GM21576 (cell line): ENCODE measurements at regions not wholly inside any gene's neighbourhood (a gene's known extent, or its start where the extent isn't known, plus 50 kb on each side); places are given as distances from the start of the nearest gene placed in this dataset.

ENCODE experiments used
- ATAC-seq: cut with Tn5 transposase; IDR thresholded peaks from one replicate; pipeline ENCODE4 v1.9.1; 2021; ENCODE audit warnings: mild to moderate bottlenecking, moderate library complexity; ENCODE audit not compliant: unreplicated experiment

DNA sequence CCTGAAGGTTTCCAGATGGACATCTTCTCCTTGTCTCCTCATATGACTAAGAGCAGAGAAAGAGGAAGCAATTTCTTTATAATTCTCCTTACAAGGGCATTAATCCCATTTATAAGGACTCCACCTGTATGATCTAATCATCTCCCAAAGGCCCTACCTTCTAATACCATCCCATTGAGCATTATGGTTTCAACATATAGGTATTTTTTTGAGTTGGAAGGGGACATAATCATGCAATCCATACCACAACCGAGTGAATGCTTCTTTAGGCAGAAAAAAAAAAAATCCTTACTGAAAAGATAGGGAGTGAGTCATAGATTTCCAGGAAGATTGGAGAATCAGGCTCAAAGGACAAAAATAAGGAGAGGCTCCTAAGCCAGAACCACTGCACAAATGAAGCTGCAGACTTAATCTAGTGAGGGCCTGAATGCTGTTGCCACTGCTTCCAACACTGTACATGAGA, 312.5 kb upstream of the HS3ST1 start:
- ATAC-seq, result no peak

DNA sequence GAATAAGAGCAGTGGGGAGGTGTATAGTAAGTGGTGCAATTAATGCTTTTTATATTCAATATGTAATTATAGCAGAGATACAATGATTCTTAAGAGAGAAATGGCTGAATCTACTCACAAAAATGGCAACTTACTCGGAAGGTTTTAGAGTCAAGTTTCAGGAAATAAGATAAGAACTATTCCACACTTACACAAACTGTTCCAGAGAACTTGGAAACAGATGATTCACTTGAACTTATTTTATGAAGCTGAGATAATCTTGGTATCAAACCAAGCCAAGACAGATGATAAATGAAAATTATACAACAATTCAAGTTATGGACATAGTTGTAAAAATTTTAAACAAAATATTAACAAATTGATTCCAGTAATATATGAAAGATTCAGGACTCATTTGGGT, 311.3 kb upstream of the HS3ST1 start:
- no peak for ATAC-seq

DNA sequence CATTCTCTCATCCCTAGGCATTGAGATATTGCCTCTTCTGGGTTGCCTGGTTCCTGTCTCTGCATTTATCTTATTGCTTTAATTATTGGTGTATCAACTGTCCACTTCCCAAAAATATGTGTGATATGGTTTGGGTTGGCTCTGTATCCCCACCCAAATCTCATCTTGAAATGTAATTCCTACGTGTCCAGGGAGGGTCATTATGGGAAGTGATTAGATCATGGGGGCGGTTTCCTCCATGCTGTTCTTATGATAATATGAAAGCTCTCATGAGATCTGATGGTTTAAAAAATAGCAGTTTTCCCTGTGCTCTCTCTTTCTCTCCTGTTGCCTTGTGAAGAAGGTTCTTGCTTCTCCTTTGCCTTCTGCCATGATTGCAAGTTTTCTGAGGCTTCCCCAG, 308.3 kb upstream of the HS3ST1 start:
- ATAC-seq, result no peak

DNA sequence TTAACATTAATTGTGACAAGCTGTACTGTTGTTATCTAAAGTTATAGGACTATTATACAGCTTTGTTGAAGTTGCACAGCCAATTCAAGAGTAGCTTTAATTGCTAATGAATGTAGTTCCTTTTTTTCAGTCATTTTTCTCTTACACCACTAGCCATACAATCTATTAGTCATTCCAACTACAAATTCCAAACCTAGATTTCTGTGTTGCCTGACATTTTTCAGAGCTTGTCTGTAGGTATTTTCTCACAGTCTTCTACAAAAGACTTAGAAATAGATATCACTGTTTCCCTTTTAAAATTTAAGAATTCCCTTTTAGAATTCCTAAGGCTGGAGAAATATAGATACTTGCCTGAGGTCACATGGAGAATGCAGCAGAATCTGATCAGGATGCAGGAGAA, 307.0 kb upstream of the HS3ST1 start:
- no peak for ATAC-seq

DNA sequence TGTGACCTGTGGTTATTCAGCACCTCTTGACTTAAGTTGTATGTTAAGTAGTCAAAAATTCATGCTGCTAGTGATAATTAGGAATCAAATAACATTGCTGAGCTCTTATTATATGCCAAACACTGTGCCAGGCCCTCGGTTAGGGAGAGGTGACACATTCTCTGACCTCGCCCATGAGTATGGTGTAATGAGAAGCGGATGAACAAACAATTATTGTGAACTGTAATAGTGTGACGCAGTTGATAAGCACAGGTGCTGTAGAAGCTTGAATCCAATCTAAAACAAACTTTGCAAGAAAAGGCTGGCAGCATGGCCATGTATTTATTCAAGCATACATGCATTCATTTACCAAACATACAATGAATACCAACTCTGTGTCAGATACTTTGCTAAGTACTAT, 303.5 kb upstream of the HS3ST1 start:
- ATAC-seq, result no peak

DNA sequence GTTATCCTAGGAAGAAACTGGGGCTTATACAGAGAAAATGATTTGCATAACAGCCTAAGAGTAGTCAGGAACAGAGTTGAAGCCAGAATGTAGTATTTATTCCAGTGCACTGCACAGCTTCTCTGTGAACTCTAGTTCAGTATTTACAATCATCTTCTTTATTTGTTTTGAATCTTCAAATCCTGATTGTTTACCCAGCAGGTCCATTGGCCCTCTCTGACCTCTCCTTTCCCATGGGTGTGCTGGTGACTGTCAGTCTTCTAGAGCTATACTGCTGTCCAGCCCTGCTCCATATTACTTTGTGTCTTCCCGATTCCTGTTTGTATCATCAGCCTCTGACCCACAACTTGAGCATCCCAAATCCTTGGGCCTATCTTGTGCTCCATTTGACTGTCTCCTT, 301.9 kb upstream of the HS3ST1 start:
- ATAC-seq, result no peak

DNA sequence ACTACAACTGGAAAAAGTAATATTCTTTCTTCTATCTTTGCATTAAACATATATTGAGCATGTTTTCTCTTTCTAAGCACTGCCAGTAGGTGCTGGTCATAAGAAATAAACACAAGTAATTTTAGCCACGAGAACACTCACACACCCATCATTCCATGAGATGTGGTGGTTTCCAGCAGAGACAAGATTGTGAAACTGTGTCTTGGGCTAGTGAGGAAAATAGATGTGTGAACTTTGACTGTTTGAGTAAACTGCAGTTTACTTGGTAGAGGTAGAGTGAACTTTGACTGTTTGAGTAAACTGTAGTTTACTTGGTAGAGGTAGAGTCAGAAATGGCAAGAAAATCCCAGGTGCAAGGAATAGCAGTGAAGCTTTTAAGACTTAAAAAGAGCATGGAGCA, 300.9 kb upstream of the HS3ST1 start:
- no peak for ATAC-seq

DNA sequence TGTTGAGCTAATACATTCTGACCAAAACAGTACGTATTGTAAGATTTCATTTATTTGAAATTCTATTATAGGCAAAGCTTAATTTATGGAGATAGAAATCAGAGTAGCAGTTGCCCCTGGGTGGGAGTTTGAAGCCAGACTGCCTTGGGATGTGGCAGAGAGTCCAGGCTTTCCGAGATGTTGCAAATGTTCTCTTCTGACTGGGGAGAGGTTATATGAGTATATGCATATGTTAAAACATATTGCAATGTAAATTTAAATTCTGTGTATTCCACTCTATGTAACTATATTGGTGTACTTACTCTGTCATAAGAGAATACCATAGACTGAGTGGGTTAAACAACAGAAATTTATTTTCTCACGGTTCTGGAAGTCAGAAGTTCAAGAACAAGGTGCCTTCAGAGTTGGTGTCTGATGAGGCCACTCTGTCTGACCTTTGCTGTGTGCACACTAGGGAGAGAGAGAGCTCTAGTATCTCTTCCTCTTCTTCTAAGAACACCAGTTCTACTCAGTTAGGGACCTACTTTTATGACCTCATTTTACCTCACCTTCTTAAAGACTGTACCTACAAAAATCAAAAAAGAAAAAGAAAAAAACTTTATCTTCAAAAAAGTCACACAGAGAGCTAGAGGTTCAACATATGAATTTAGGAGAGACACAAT, 299.3 kb upstream of the HS3ST1 start:
- no peak for ATAC-seq

DNA sequence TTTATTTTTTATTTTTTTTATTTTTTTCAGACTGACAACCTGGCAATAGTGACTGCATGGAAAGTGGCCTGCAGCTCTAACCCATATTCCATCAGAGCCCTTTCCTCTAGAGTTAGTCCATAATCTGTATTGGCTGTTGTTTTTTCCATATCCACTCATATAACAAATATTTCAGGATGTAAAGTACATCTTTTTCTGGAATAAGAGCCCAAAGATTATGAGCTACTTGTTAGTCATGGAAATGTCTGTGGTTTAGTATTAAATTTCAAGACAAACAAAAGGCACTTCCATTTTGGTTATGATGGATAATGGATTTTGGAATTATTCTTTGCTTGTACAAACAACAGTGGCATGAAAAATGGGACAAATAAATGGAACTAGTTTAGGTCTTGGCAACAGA, 296.0 kb upstream of the HS3ST1 start:
- no peak for ATAC-seq

DNA sequence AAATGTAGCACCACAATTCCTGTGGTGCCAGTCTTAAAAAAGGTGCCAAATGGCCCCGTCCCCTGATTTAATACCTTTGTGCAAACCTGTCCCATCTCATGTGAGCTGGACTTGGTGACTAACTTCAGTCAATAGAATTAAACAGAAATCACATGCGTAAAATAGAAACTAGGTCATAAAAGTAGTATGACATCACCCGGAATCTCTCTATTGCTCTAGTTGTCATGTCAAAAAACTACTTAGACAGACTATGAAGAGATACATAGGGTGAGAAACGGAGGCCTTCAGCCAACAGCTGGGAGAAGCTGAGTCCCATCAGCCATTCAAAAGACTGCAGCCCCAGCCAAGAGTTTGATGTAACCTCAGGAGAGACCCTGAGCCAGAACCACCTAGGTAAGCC, 293.5 kb upstream of the HS3ST1 start:
- ATAC-seq, result no peak

DNA sequence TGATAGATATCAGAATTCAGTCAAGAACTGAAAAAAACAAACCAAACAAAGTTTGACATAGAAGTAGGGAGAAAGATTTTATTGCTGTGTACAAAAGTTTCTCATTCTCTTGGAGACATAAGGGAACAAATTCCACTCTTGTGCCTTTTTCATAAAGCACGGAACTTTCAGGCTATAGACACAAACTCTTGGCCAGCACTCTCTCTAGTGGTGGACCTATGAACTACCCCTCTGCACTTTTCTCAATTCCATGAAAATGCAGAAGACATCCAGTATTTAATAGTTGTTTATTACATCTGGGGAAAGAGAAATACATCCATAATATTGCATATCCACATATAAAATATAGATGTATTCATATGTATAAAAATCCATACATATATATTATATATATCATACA, 291.6 kb upstream of the HS3ST1 start:
- ATAC-seq, result no peak

DNA sequence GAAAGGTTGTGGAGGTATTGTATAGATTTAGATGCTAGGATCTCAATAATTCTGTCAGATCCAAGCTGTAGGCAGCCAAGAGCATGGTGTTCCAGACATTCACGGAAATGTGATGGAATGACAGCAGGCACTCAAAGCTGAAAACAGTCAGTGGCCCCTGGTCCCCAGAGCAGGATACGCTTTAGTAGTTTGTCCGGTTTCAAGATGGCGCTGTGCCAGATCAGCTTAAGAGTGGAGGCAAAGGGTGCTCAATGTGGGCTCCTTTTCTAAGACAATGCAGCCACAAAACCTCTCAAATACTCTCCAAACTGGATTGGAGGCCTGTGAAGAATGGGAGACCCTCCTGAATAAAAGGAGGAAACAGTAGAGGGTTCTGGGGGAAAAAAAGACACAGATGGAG, 291.2 kb upstream of the HS3ST1 start:
- no peak for ATAC-seq

DNA sequence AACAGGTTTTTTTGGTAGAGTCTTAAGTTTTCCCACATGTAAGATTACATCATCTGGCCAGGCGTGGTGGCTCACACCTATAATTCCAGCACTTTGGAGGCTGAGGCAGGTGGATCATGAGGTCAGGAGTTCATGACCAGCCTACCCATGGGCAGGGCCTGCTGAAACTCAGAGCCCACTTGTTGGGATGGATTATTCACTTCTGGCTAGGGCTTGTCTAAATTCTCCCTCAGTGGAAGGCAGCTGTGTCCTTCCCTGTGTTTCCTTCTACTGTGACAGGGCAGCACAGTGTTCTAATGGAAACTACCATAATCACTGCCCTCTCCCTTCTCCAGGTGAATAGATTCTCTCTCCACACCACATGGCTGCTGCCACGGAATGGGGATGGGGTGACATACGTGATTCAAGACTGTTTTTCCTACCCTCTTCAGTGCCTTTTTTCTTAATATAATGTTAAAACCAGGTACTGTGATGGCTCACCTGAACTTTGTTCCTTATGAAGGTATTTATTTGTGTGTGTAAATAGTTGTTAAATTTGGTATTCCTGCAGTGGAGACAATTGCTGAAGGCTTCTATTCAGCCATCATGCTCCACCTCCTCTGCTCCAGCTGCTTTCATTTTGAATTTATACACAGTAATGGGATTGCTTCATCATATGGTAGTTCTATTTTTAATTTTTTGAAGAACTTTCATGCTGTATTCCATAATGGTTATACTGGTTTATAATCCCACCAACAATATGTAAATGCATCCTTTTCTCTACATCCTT, 287.2 kb upstream of the HS3ST1 start:
- ATAC-seq, result no peak

DNA sequence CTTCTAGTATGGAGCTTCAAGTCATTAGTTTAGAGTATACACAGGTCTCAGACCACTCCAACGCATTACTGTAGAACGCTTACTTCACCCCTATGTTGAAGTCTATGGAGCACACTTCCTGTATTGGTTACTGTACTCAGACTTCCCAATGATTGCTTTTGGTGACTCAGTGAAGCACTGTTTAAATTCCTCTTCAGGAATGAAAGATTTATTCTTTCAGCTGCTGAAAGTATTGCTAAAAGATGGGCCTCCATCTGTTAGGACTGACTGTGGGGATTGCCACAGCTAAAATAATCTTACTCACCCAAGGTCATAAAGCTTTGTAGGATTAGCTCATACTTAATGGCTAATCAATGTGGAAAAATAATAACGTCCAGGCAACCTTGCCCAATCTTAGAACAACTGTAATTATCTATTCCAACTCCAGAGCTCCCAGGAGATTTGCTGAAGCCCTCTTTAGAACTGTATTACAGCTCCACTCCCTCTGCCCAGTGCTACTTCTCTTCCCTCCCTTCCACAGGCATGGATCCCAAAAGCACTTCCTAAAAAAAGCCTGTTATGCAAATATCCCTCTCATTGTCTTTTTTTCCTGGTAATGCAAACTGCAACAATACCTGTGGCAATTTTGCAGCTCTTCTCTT, 281.9 kb upstream of the HS3ST1 start:
- no peak for ATAC-seq

DNA sequence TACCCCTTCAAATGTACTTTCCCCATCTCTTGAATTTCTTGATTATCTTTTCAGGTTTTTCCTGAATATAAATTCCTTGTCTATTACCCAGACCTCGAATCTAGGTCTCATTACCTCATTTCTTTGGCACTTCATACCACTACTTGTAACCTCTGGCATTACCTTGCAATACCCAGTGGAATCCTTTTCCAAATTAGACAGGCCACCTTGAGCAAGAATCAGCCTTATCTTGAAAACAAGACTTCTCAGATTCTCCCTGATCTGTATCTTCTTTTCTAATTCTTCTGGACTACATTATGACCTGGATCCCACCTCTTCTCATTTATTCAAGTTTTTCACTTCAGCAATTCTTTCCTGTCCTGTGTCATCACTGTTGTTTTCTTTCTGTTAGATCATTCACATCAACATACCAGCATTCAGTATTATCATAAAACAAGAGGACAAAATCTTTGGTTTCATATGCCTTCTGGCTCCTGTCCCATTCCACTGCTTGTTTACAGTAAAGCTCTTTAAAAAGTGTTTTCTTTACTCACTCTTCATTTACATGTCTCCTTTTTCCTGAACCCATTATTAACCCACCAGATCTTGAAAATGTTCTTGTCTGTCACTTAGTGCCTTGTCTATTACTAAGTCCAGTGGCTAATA, 275.6 kb upstream of the HS3ST1 start:
- no peak for ATAC-seq

DNA sequence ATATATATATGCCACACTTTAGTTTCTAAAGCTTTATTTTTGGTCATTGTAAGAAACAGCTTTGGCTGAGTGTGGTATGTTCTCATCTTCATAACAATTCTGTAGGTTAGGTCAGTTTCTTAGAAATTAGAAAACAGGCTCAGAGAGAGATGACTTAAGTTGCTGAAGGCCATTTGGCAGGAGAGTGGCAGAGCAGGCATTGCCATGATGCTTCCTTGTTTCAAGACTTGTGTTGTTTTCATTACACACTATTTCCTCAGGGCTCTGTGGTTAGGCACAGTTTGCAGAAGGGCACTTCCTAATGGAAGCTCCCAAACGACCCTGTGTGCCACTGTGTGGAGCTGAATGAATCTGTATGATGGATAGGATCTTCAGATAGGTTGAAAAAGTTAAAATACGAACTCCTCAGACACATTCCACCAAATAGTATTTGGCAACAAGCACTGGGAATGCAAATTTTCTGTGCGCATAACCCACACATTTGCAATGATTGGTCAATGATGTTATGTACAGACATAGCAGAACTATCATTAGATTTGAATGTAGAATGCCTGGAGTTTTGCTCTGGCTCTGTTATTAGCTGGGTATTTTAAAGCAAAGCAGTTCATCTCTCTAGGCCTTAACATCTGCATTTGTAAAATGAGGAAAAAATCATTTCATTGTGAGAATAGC, 274.3 kb upstream of the HS3ST1 start:
- no peak for ATAC-seq

DNA sequence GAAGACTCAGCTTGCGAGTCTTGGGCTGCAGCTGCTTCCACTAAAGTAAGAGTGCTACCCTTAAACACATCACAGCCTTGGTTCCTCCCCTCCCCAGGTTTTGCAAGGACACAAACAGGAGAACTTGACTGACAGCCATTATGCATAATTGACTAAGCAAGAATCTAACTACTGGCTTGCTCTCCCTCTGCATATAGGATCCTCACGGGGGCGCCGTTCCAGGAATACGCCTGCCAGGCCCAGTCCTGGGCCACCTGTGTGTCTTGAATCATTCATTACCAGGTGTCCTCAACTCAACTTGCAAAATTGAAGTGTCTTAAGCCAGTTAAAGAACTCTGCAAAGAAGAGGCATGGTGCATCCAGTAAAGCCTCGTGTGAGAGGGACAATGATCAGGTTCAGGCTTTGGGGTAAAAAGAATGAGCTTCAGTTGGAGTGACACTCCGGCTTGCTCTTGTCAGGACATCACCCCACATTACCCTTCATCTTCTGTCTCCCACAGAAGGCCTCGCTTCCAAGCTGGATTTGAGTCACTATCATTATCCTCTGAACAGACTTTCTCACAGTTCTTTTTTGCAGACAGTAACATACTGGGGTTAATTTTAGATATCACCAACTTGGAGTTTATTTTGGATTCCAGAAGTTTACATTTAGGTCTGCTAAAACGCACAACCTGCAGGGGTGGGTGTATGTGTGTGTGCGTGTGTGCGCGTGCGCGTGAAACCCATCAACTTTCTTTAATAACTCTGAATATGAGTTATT, 273.5 kb upstream of the HS3ST1 start:
- no peak for ATAC-seq

DNA sequence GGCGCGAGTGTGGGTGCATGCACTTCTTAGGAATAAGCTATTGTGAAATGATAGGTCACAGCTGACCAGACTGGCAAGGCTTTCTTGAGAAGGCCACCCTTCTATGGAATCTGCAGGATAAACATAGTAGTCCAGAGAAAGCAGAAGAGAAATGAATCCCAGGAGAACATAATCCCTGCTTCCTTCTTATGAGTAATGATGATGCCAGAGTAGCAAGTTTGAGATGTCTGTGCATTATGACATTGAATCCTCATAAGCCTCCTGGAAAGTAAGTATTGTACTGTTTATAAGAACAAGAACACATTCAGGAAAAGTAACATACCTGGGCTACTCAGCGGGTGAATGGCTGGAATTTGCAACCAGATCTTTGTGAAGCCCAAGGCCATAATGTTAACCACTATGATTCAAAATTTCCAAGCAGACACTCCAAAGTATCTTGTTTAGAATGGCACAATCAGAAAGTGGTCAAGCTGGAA, 272.1 kb upstream of the HS3ST1 start:
- ATAC-seq, result no peak

DNA sequence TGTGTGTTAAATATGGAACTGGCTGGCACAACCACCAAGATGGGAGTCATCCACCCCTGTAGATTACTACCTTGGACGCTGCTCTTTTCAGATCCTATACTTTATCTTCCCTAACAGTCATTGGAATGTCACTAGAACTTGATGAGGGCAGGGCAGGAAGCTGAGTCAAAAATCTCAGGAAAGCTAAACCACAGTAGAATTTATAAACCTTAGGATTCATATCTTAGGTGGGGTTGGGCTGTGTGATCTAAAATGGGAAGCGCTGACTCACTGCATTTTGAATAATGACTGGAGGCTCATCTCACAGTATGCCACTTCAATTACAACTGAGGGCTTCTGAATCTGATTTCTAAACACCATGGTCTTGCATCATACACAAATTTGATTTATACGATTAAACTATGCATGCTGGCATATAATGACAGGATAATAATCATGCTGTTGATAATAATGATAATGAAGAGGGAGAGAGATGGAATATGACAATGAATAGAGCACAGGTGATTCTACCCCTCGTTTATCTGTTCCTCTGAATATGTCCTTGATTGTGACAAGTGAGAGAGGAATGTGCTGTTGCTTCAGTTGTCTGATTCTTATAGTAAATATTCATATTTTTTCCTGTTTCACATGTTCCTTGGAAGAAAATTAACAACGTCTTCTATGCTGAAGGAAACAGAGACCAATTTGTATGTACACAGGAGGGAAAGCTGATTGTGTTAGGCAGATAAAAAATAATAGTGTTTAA, 270.3 kb upstream of the HS3ST1 start:
- ATAC-seq, result no peak

DNA sequence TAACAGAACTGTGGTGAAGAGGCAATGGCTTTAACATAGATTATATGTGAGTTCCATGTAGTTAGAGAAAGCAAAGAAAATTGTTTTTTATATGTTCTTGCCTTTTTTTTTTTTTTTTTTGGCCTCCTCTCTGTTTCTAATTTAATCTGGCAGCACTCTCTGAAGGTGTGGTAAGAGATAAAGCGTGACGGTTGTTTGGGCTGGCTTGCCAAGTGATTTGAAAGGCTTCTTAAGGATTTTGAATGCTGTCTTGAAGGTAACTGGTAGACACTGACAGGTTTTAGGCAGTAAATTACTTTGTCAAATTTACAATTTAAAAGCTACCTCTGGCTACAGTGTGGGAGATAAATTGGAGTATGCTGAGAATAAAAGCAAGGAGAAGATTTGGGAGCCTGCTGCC, 269.3 kb upstream of the HS3ST1 start:
- no peak for ATAC-seq
